ENCODE measurements at regions not wholly inside any gene's neighbourhood (a gene's known extent, or its start where the extent isn't known, plus 50 kb on each side); places are given as distances from the start of the nearest gene placed in this dataset.

DNA sequence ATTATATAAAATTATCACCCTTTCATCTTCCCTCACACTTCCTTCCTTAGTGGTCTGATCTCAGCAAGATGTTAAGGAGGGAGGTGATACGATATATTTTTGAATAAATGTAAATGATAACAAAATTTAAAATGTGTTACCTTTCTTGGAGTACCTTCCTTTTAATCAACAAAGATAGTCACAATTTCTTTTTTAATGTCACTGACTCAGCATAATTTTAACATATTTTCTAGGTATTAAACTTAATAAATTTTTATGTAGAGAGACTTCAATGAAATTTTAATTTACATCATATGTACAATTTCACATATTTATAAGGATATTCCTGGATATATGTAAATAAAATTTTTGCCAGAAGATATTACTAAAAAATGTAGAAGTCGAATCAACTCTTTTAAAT is 125.0 kb upstream of the FBN2 start:
- Histone ChIP-seq H3K27me3 (no peaks in the 10 kb centered on the region), H3K4me3 (no peak overlapping the region), H3K4me1 (no peaks in the 10 kb centered on the region), H3K36me3 (no peaks in the 10 kb centered on the region), H3K27ac (no peak overlapping the region), H3K9me3 (no peaks in the 10 kb centered on the region)
- TF ChIP-seq EP300 (IDR thresholded peaks at IDR 0.05) (no peak), POLR2AphosphoS5 (IDR thresholded peaks at IDR 0.05) (no peak), POLR2A (IDR thresholded peaks at IDR 0.05) (no peak)
- TF ChIP-seq, protein P1, sequence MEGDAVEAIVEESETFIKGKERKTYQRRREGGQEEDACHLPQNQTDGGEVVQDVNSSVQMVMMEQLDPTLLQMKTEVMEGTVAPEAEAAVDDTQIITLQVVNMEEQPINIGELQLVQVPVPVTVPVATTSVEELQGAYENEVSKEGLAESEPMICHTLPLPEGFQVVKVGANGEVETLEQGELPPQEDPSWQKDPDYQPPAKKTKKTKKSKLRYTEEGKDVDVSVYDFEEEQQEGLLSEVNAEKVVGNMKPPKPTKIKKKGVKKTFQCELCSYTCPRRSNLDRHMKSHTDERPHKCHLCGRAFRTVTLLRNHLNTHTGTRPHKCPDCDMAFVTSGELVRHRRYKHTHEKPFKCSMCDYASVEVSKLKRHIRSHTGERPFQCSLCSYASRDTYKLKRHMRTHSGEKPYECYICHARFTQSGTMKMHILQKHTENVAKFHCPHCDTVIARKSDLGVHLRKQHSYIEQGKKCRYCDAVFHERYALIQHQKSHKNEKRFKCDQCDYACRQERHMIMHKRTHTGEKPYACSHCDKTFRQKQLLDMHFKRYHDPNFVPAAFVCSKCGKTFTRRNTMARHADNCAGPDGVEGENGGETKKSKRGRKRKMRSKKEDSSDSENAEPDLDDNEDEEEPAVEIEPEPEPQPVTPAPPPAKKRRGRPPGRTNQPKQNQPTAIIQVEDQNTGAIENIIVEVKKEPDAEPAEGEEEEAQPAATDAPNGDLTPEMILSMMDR (IDR thresholded peaks at IDR 0.05): no peak
- no peak for DNase-seq
- 73 to 85% methylated on average over 2 of the region's 2 CpGs for WGBS, 2 donors
- intact Hi-C loops (cut with DNase I): no loop called here

DNA sequence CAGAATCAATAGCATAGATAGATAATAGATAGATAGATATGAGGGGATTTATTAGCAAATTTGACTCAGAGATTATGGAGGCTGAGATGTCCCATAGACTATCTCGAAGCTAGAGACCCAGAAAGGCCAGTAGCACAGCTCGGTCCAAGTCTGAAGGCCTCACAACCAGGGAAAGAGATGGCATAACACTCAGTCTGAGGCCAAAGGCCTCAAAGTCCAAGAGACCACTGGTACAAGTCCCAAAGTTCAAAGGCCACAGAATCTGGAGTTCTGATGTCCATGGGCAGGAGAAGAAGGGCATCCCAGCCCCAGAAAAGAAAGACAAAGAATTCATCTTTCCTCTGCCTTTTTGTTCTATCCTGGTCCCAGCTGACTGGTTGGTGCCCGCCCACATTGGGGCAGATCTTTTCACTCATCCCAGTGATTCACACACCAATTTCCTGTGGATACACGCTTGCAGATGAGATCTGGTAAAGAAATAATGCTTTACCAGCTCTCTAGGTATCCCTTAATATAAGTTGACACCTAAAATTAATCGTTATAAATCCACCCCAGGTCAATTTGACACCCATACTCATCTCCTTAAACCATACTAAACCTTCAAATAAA is 127.8 kb upstream of the FBN2 start:
- H3K4me1 ChIP-seq: no peaks in the 10 kb centered on the region
- H3K27ac ChIP-seq: no peak overlapping the region
- H3K36me3 ChIP-seq: no peaks in the 10 kb centered on the region
- H3K4me3 ChIP-seq: no peak overlapping the region
- H3K9me3 ChIP-seq: no peaks in the 10 kb centered on the region
- no peak for DNase-seq
- no peaks in the 10 kb centered on the region for H3K27me3 ChIP-seq
- 64 to 66% methylated on average over 5 of the region's 5 CpGs for WGBS, 2 donors
- no peak for TF ChIP-seq POLR2AphosphoS5 (IDR thresholded peaks at IDR 0.05)
- TF ChIP-seq, protein P1 (IDR thresholded peaks at IDR 0.05): no peak
- no peak for TF ChIP-seq EP300 (IDR thresholded peaks at IDR 0.05)
- no peak for TF ChIP-seq POLR2A (IDR thresholded peaks at IDR 0.05)
- intact Hi-C loops (cut with DNase I): no loop called here

DNA sequence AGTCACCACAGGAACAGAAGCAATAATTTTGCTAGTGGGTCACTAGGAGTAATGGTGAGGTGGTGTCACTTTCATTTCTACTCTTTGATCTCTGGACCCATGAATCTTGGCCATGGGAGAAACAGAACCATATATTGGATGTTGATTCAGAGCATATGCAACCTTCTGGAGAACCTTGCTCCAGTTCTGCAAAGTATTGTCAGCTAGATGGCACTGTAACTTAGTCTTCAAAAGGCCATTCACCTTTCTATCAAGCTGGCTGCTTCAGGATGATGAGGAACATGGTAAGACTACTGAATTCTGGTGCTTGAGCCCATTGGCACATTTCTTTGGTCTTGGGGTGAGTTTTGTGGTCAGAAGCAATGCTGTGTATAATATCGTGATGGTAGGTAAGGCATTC is 129.1 kb upstream of the FBN2 start:
- Histone ChIP-seq H3K9me3 (no peaks in the 10 kb centered on the region), H3K27ac (no peak overlapping the region), H3K4me1 (no peaks in the 10 kb centered on the region), H3K36me3 (no peaks in the 10 kb centered on the region), H3K27me3 (no peaks in the 10 kb centered on the region), H3K4me3 (no peak overlapping the region)
- TF ChIP-seq, protein P1 (IDR thresholded peaks at IDR 0.05): no peak
- TF ChIP-seq EP300 (IDR thresholded peaks at IDR 0.05) (no peak), POLR2A (IDR thresholded peaks at IDR 0.05) (no peak), POLR2AphosphoS5 (IDR thresholded peaks at IDR 0.05) (no peak)
- no peak for DNase-seq
- intact Hi-C loops (cut with DNase I): no loop called here
- WGBS, 2 donors: 92% methylated on average over 1 of the region's 1 CpG

DNA sequence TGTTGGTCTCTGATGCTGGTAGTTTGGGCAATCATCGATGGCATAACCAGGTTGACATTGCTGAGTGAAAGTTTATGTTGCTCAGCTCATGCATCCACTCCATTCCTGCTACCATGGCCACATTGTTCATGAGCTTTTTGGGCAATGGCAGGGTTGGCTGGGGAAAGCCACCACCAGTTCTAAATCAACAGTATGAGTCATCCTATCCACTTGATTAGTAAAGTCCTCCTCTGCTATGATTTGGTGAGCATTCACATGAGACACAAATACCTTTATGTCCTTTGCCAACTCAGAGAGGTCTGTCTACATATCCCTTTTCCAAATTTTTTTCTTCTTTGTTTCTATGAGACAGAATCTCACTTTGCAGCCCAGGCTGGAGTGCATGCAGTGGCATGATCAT is 129.7 kb upstream of the FBN2 start:
- DNase-seq: no peak
- Histone ChIP-seq H3K9me3 (no peaks in the 10 kb centered on the region), H3K4me3 (no peak overlapping the region), H3K4me1 (no peaks in the 10 kb centered on the region), H3K27ac (no peak overlapping the region), H3K36me3 (no peaks in the 10 kb centered on the region), H3K27me3 (no peaks in the 10 kb centered on the region)
- 87 to 89% methylated on average over 1 of the region's 1 CpG for WGBS, 2 donors
- intact Hi-C loops (cut with DNase I): no loop called here
- TF ChIP-seq EP300 (IDR thresholded peaks at IDR 0.05) (no peak), POLR2A (IDR thresholded peaks at IDR 0.05) (no peak), POLR2AphosphoS5 (IDR thresholded peaks at IDR 0.05) (no peak)
- TF ChIP-seq, protein P1 (IDR thresholded peaks at IDR 0.05): no peak

DNA sequence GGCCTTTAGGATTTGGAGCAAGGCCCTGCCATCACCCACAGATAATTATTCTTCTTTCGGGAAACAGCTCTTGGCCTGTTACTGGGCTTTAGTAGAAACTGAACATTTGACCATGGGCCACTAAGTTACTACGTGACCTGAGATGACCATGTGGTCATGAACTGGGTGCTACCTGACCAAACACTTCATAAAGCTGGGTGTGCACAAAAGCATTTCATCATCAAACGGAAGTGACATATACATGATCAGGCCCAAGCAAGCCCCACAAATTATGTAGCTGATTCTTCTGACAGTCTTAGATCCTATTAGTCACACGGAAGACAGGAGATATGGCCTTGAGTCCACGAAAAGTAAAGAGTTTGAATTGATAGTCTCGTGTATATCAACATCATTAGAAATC is 130.9 kb upstream of the FBN2 start:
- H3K4me3 ChIP-seq: no peak overlapping the region
- no peaks in the 10 kb centered on the region for H3K36me3 ChIP-seq
- intact Hi-C loops (cut with DNase I): no loop called here
- H3K27me3 ChIP-seq: no peaks in the 10 kb centered on the region
- no peak overlapping the region for H3K27ac ChIP-seq
- no peak for DNase-seq
- 92% methylated on average over 6 of the region's 6 CpGs for WGBS, 2 donors
- TF ChIP-seq EP300 (IDR thresholded peaks at IDR 0.05) (no peak), POLR2A (IDR thresholded peaks at IDR 0.05) (no peak), POLR2AphosphoS5 (IDR thresholded peaks at IDR 0.05) (no peak)
- TF ChIP-seq, protein P1 (IDR thresholded peaks at IDR 0.05): no peak
- no peaks in the 10 kb centered on the region for H3K4me1 ChIP-seq
- H3K9me3 ChIP-seq: no peaks in the 10 kb centered on the region
